ENCODE measurements at regions not wholly inside any gene's neighbourhood (a gene's known extent, or its start where the extent isn't known, plus 50 kb on each side); places are given as distances from the start of the nearest gene placed in this dataset.

DNA sequence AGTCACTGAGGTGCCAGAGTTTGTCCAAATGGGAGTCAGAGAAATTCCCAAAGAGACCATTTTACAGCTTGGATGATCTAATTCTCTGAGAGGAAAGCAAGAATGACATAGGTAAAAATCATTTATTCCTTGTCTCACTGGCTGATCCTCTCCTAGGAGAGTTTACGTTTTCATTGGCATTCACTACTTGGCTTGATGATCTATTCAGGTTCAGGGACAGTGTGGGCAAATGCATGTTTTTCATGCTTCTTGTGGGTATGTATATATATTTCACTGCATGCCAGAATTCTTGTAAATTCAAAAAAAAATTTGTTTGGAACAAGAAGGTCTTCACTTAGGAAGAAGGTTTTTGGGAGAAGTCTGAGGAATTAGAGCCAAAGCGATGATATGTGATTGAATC lies 403.4 kb upstream of the JAG1 start:
- TF ChIP-seq, protein P1, sequence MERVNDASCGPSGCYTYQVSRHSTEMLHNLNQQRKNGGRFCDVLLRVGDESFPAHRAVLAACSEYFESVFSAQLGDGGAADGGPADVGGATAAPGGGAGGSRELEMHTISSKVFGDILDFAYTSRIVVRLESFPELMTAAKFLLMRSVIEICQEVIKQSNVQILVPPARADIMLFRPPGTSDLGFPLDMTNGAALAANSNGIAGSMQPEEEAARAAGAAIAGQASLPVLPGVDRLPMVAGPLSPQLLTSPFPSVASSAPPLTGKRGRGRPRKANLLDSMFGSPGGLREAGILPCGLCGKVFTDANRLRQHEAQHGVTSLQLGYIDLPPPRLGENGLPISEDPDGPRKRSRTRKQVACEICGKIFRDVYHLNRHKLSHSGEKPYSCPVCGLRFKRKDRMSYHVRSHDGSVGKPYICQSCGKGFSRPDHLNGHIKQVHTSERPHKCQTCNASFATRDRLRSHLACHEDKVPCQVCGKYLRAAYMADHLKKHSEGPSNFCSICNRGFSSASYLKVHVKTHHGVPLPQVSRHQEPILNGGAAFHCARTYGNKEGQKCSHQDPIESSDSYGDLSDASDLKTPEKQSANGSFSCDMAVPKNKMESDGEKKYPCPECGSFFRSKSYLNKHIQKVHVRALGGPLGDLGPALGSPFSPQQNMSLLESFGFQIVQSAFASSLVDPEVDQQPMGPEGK (CRISPR knock-in tag; IDR thresholded peaks at IDR 0.05; ENCODE audit: borderline replicate concordance): no peak
- no peak for TF ChIP-seq ZNF8 (CRISPR knock-in tag; IDR thresholded peaks at IDR 0.05)
